IPS-20b (cell line): ENCODE measurements at regions not wholly inside any gene's neighbourhood (a gene's known extent, or its start where the extent isn't known, plus 50 kb on each side); places are given as distances from the start of the nearest gene placed in this dataset.
"Not testable (repeated sequence)": the region's sequence is repeated elsewhere in the genome, so short reads cannot be mapped to it uniquely, and the experiment has no call there.

Experiments used
- H3K27ac ChIP-seq: one replicate; pipeline ENCODE4 v1.5.1; 2013; ENCODE audit warnings: low read length
- H3K27me3 ChIP-seq: 2 replicates; pipeline ENCODE4 v1.6.1; 2013; ENCODE audit warnings: mild to moderate bottlenecking, low read length, inconsistent platforms; ENCODE audit not compliant: insufficient read depth
- H3K36me3 ChIP-seq: 2 replicates; pipeline ENCODE4 v1.6.1; 2013; ENCODE audit warnings: low read depth, mild to moderate bottlenecking, inconsistent platforms, low read length, moderate library complexity; ENCODE audit not compliant: insufficient read depth
- H3K4me1 ChIP-seq: 2 replicates; pipeline ENCODE4 v1.6.1; 2013; ENCODE audit warnings: mild to moderate bottlenecking, control low read depth, inconsistent platforms, low read length, moderate library complexity; ENCODE audit not compliant: insufficient read depth
- H3K4me3 ChIP-seq: 2 replicates; pipeline ENCODE4 v1.5.1; 2013; ENCODE audit warnings: mild to moderate bottlenecking, low read length, inconsistent platforms
- H3K9ac ChIP-seq: 2 replicates; pipeline ENCODE4 v1.6.1; 2013; ENCODE audit warnings: low read depth, mild to moderate bottlenecking, inconsistent platforms, low read length, moderate library complexity
- H3K9me3 ChIP-seq: 2 replicates; pipeline ENCODE4 v1.6.1; 2013; ENCODE audit warnings: mild to moderate bottlenecking, low read depth, low read length, inconsistent platforms; ENCODE audit not compliant: insufficient read depth

DNA sequence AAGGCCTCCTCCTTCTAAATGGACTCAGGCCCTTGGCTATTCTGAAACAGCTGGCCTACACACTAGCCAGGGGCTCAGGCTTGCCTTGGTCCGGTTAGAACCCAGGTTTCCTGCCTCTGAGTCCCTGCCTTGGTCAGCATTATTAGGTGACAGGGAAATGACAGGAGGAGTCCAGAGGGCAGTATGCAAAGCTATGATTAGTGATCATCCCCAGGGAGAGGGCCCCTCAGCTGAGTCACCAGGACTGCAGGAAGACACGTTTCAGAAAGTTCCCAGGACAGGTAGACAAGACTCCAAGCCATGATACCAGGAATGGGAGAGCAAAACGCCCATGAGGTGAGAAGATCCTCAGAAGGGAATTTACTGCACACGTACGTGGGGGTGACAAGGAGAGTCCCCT is 301.1 kb upstream of the COBL start:
- no peaks in the 10 kb centered on the region for H3K36me3 ChIP-seq

DNA sequence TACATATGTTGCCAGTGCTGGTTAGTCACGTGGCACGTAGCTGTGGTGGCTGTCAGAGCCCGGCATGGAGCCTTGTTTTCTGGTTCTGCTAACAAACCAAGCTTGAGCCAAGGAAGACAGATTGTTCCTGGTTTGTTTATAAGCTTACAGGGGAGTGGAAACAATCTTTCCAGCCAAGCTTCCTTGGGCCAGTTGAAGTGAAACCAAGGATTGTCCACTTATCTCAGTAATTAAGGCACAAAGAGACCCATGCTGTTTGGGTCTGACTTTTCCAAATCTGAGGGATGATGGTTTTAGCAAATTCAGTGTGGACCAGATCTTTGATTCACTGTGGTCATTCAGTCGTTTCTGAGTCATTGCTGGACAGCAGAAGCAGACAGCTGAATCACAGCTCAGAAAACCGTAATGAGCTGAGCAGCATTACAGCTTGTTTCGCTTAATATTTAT is 297.3 kb upstream of the COBL start:
- Histone ChIP-seq H3K4me1 (no peaks in the 10 kb centered on the region), H3K4me3 (no peak overlapping the region), H3K36me3 (no peaks in the 10 kb centered on the region), H3K27ac (no peak overlapping the region), H3K9ac (no peak overlapping the region), H3K9me3 (no peaks in the 10 kb centered on the region), H3K27me3 (no peaks in the 10 kb centered on the region)

More for the DNA sequence above, 301.1 kb upstream of the COBL start:
- H3K9me3 ChIP-seq: peaks cover 4% of the 10 kb centered on the region; the same call in 1 of the 2 replicates
- no peaks in the 10 kb centered on the region for H3K27me3 ChIP-seq
- H3K9ac ChIP-seq: no peak overlapping the region
- no peaks in the 10 kb centered on the region; the same call in 1 of the 2 replicates for H3K4me1 ChIP-seq
- H3K27ac ChIP-seq: no peak overlapping the region
- H3K4me3 ChIP-seq: no peak overlapping the region

DNA sequence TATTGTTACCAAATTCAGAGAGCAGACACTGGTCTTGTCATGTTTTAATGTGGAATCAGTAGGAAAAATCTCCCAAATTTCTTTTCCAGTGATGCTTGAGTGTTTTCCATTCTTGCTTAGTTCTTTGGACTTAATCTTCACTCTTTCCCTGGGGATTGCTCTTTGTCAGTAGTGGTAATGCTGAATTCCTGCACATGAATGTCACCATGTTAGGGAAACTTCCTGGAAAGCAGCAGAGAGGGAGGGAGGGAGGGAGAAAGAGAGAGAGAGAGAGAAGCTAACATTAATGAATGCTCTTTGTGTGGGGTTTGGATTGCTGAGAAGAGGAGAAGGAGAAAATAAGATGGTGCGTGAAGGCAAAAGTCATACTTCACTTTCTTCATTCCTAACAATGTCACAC is 295.3 kb upstream of the COBL start:
- H3K27ac ChIP-seq: no peak overlapping the region
- H3K4me3 ChIP-seq: no peak overlapping the region
- H3K36me3 ChIP-seq: no peaks in the 10 kb centered on the region
- H3K9ac ChIP-seq: no peak overlapping the region
- H3K27me3 ChIP-seq: no peaks in the 10 kb centered on the region
- no peaks in the 10 kb centered on the region for H3K9me3 ChIP-seq
- H3K4me1 ChIP-seq: no peaks in the 10 kb centered on the region

DNA sequence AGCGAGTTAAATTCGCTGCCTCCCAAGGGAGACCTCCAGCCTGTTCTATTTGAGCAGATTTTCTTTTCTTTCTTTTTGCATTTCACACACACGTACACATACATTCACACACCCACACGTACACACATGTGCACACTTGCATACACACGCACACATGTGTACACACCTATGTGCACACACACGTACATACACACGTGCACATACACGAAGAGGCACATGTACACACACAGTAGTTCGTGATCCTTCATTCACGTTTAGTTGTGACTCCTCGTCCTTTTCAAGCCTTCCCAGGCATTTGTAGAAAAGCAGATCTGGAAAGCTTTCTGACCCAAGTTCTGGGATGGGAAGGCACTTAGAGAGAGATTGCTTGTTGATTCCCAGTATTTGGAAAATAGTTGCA is 290.8 kb upstream of the COBL start:
- H3K36me3 ChIP-seq: no peaks in the 10 kb centered on the region
- H3K27ac ChIP-seq: no peak overlapping the region
- H3K4me1 ChIP-seq: no peaks in the 10 kb centered on the region
- no peaks in the 10 kb centered on the region for H3K9me3 ChIP-seq
- no peak overlapping the region for H3K9ac ChIP-seq
- no peaks in the 10 kb centered on the region for H3K27me3 ChIP-seq
- no peak overlapping the region for H3K4me3 ChIP-seq

DNA sequence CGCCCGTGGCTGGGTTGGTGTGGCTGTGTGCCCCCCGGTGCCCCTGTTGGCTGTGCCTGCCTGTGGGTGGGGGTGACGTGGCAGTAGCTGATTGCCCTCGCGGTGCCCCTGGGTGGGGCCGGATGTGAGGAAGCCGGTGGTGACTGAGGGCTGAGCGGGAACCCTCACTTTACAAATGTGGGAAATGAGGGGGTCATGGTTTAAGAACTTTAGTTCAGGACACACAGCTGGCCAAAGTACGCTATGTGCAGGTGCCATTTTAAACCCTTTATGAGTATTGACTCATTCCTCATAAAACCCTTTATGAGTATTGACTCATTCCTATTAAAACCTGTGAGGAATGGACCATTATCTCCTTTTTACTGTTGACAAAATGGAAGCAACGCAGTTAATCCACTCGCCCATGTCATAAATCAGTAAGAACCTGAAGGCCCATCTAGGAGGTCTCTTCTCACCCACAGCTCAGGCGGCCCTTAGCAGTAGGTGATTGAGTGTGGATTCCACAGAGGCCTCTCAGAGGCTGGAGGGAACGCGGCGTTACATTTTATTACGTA is 290.1 kb upstream of the COBL start:
- Histone ChIP-seq H3K27me3 (no peaks in the 10 kb centered on the region), H3K36me3 (no peaks in the 10 kb centered on the region), H3K4me1 (no peaks in the 10 kb centered on the region), H3K4me3 (no peak overlapping the region), H3K9me3 (no peaks in the 10 kb centered on the region), H3K27ac (no peak overlapping the region), H3K9ac (no peak overlapping the region)

DNA sequence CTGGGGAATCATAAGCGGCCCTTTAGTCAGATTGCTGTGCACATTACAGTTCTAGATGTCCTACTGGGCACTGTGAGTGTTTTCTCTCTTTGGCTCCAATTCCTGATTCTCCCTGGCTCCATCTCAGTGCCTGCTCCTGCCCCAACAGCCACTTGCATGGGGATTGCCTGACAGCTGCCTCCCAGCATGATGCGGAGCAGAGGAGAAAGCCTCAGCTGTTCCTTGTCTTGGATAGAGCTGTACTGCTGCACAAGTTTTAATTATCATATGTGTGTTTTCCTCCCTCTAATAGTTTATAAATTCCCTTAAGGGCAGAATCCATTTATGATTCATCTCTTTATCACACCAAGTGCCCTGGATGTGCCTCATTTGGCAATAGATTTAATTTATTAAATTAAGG is 285.8 kb upstream of the COBL start:
- no peaks in the 10 kb centered on the region for H3K4me1 ChIP-seq
- no peaks in the 10 kb centered on the region for H3K27me3 ChIP-seq
- no peak overlapping the region for H3K4me3 ChIP-seq
- H3K9ac ChIP-seq: no peak overlapping the region
- no peak overlapping the region for H3K27ac ChIP-seq
- H3K9me3 ChIP-seq: peaks cover 10% of the 10 kb centered on the region; the same call in 1 of the 2 replicates
- H3K36me3 ChIP-seq: no peaks in the 10 kb centered on the region

DNA sequence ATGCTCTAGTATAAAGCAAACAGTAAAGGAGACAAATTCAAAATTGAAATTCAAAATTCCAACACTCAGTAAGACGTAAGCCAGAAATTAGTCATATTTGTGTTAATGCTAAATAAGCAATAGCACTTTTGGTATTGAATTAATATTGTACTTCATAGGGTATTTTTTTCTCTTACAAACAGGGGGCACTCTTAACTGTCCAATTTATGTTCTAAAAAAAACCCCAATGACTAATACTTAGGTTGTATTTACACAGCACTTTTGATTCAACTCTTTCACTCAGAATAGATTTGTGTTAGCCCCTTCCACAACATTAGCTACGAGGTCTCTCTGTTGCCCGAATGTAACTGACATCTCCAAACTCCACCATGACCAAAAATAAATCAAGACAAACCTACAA is 284.9 kb upstream of the COBL start:
- no peak overlapping the region for H3K4me3 ChIP-seq
- H3K27me3 ChIP-seq: no peaks in the 10 kb centered on the region

DNA sequence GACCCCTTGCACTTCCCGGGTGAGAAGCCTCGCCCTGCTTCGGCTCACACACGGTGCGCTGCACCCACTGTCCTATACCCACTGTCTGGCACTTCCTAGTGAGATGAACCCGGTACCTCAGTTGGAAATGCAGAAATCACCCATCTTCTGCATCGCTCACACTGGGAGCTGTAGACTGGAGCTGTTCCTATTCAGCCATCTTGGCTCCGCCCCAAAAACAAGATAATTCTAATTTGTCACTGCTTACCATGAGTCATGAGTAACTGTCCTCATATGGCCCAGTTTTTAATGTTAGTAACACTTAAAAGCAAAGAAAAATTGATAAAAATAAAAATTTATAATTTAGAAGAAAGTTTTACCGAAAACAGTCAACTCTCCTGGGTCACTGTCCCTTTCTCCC is 283.3 kb upstream of the COBL start:
- not testable (repeated sequence) for H3K27me3 ChIP-seq, H3K9ac ChIP-seq, H3K36me3 ChIP-seq, H3K27ac ChIP-seq, H3K4me3 ChIP-seq, H3K9me3 ChIP-seq, H3K4me1 ChIP-seq

More for the DNA sequence above, 284.9 kb upstream of the COBL start:
- Histone ChIP-seq H3K27ac (no peak overlapping the region), H3K36me3 (no peaks in the 10 kb centered on the region), H3K4me1 (no peaks in the 10 kb centered on the region), H3K9ac (no peak overlapping the region), H3K9me3 (peaks cover 10% of the 10 kb centered on the region; the same call in 1 of the 2 replicates)

DNA sequence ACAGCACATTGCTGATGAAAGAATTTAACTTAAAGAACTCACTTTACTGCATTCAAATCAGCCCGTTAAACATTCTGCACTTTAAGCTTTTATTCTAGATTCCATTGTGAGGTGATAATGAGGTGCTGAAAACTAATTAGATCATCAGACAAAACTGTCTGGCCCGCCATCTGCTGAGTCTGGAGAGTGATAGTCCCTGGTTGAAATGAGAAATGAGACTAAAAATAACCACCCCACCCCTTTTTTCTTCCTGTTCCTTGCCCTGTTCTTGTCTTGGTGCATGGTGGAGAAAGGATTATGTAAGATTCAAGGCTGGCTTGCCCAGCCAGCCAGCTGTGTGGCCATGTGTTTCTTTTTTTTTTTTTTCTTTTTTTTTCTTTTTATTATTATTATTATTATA is 277.0 kb upstream of the COBL start:
- no peak overlapping the region for H3K4me3 ChIP-seq
- no peak overlapping the region for H3K27ac ChIP-seq
- H3K9ac ChIP-seq: no peak overlapping the region
- peaks cover 9% of the 10 kb centered on the region; the same call in 1 of the 2 replicates for H3K4me1 ChIP-seq
- no peaks in the 10 kb centered on the region for H3K36me3 ChIP-seq
- no peaks in the 10 kb centered on the region for H3K27me3 ChIP-seq
- H3K9me3 ChIP-seq: no peaks in the 10 kb centered on the region

DNA sequence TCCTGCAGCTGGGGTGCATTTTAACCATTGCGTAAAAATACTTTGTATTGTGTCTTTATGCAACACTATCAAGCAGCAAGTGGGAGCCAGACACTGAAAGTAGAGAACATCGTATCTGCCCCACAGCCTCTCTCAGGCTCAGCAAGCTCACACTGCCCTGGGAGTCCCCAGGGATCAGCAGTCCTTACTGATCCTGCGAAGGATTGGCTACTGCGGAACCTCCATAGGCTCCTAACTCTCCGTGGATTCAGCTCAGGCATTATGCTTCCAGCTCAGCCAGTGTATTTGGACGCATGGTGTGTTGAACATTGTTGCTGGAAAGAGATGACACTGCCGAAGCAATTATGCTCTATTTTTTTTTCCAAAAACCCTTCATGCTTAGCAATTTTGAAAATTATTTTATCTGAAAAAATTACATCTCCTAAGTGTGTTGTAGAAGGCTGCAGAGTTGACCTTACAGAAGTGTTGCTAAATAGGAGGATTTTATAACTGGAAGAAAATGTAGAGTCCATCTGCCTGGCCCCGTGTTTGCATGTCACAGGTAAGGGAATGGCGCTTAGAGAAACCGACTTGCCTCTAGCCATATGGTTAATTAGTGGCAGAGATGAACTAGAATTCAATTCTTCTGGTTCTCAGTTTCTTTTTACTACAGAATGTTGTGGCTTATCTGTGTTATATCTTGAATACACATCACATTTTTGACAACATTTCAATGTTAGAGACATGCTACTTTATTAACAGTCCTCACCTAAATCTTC is 276.4 kb upstream of the COBL start:
- Histone ChIP-seq H3K9me3 (no peaks in the 10 kb centered on the region), H3K27ac (no peak overlapping the region), H3K9ac (no peak overlapping the region), H3K27me3 (no peaks in the 10 kb centered on the region), H3K4me3 (no peak overlapping the region), H3K36me3 (no peaks in the 10 kb centered on the region), H3K4me1 (peaks cover 9% of the 10 kb centered on the region; the same call in 1 of the 2 replicates)

DNA sequence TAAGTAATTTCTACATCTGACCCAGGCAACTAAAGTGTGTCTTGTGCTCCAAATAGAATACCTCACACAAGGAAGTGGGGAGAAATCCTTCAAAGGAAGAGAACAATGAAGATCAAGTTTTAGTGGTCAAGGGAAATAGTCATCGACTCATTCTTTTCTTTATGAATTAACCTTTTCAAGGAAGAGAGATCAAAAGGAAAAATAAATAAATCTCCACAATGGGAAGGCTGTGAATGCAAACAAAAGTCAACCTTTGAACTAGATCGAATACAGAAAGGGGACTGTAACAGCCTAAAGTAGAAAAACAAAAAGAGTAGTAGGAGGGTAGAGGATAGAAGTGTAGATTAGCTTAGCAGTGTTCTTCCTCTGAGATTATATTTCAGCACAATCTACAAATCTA is 274.6 kb upstream of the COBL start:
- peaks cover 9% of the 10 kb centered on the region; the same call in 1 of the 2 replicates for H3K4me1 ChIP-seq
- H3K27ac ChIP-seq: no peak overlapping the region
- H3K9me3 ChIP-seq: no peaks in the 10 kb centered on the region
- no peaks in the 10 kb centered on the region for H3K36me3 ChIP-seq
- H3K9ac ChIP-seq: no peak overlapping the region
- no peaks in the 10 kb centered on the region for H3K27me3 ChIP-seq
- H3K4me3 ChIP-seq: peak overlapping the region; percentile 15; the same call in 1 of the 2 replicates

DNA sequence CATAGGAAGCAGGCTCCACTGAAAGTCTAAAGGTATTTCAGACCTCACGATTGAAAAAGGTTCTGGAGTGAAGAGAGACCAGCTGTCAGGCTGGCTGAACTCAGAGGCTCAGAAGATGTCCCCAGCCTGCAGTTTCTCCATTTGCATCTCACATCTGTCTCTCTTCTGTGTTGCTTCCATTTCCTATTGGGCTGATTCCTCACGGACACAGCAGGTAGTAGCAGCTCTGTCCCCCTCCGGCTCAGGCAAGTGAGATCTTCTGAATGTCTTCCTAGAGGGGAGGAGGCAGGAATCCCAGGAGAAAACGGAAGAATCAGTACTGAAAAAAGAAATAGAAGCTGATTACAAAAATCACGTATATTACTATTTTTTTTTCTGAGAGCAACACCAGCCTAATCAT is 274.1 kb upstream of the COBL start:
- Histone ChIP-seq H3K4me1 (peaks cover 9% of the 10 kb centered on the region; the same call in 1 of the 2 replicates), H3K36me3 (no peaks in the 10 kb centered on the region), H3K9ac (no peak overlapping the region), H3K27me3 (no peaks in the 10 kb centered on the region), H3K9me3 (no peaks in the 10 kb centered on the region), H3K27ac (no peak overlapping the region), H3K4me3 (peak overlapping the region; percentile 15; the same call in 1 of the 2 replicates)
